ENCODE measurements at regions not wholly inside any gene's neighbourhood (a gene's known extent, or its start where the extent isn't known, plus 50 kb on each side); places are given as distances from the start of the nearest gene placed in this dataset.
"Not testable (repeated sequence)": the region's sequence is repeated elsewhere in the genome, so short reads cannot be mapped to it uniquely, and the experiment has no call there.

DNA sequence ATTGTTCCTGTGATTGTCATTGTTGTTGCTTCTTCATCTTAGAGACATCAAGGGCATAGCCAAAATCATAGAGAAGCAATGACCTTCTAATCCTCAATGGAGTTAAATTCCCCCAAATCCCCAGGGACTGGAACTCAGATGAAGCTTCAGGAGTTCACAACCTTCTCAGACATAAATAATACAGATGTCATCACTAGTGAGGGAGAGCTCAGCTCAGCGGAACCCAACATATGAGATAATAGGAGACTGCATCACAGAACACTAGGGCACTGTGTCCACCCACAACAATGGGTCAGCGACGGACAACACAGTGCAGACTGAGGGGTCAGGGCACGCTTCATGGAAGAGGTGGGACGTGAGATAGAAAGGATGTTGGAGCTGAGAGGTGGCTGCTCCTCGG is 1290.4 kb upstream of the TMEM132C start:
- no peak for DNase-seq (ENCODE audit: low read depth)

GRCh38 chr12:126979564-126979963 is 1287.4 kb upstream of the TMEM132C start:
- not testable (repeated sequence) for DNase-seq (ENCODE audit: low read depth)

- no peak for DNase-seq (ENCODE audit: low read depth)
Observed at GRCh38 chr12:126982707-126983106, 1284.3 kb upstream of the TMEM132C start.

GRCh38 chr12:126983735-126984134 is 1283.2 kb upstream of the TMEM132C start:
- not testable (repeated sequence) for DNase-seq (ENCODE audit: low read depth)

DNA sequence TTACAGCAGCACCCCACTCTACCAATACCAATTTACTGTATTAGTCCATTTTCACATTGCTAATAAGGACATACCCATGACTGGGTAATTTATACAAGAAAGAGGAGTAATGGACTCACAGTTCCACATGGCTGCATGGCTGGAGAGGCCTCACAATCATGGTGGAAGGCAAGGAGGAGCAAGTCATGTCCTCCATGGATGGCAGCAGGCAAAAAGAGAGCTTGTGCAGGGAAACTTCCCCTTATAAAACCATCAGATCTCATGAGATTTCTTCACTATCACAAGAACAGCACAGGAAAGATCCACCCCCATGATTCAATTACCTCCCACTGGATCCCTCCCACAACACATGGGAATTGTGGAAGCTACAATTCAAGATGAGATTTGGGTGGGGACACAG is 1281.3 kb upstream of the TMEM132C start:
- not testable (repeated sequence) for DNase-seq (ENCODE audit: low read depth)

DNA sequence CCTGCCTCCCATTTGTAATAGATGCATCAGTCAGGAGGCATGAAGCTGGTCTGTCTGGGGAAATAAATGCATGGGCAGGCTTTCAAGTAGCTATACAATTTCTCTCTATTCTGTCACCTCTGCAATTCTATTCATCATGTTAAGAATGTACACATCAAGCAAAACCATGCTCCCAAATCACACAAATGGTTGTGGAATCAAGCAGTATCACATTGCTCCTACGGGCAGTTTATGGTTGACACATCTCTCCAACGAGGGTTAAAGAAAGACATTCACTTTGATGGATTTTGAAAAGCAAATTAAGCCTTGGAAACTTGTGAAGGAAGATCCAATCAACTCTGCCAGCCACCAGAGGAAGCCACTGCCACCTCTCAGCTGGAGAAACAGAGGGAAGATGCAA is 1277.4 kb upstream of the TMEM132C start:
- DNase-seq (ENCODE audit: low read depth) = no peak

DNA sequence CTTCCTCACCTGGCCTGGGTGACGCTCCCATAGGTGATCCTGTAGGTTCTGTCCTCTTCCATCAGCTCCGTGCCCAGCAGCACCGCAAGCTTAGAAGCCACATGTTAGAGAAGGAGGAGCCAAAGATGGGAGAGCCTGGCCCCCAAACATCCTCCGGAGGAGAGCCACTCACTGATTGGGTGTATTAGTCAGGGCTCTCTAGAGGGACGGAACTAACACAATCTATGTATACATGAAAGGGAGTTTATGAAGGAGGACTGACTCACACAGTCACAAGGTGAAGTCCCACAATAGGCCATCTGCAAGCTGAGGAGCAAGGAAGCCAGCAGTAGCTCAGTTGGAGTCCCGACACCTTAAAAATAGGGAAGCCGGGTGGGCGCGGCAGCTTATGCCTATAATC is 1273.1 kb upstream of the TMEM132C start:
- DNase-seq (ENCODE audit: low read depth) = no peak

- DNase-seq (ENCODE audit: low read depth) = no peak
Observed at GRCh38 chr12:126994599-126994998, 1272.4 kb upstream of the TMEM132C start.

DNA sequence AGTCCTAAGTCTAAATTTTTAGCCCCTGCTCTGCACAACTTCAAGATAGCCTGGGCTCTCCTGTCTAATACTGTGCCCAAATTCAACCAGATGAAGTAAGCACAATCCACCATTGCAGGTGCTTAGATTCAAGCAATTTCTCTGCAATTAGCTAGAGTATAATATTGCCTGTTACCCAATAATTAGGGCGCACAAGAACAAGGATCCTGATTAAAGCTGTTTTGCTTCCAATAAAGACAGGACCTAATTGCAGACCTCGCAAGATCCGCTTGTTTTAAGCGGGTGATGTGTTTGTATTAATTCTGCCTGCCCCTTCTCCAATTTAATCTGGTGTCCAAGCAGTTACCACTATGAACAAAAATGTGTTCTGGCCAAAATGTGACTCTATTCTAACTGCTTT is 1268.9 kb upstream of the TMEM132C start:
- DNase-seq (ENCODE audit: low read depth) = no peak

- DNase-seq (ENCODE audit: low read depth) = no peak
Observed at GRCh38 chr12:126998747-126999285, 1268.2 kb upstream of the TMEM132C start.

- no peak for DNase-seq (ENCODE audit: low read depth)
Observed at GRCh38 chr12:126999352-126999751, 1267.6 kb upstream of the TMEM132C start.

GRCh38 chr12:127005406-127005805 is 1261.6 kb upstream of the TMEM132C start:
- DNase-seq (ENCODE audit: low read depth) = no peak

DNA sequence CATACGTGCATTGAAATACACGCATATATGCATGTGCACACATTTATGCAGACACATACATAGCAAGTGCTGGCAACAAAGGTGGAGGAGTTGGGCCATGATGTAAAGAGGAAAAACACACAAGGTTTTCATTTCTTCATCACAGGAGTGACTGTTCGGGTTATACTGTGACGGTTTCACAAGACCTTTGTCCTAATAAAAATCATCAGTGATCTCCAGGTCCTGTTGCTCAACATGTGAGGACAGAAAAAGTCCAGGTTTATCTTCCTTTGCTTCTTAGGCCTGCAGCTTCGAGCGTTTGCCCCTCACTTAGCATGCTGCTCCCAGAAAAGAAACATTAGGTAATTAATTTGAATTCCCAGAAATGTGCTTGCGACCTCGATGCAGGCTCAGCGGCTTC is 1260.0 kb upstream of the TMEM132C start:
- DNase-seq (ENCODE audit: low read depth) = no peak

GRCh38 chr12:127008755-127009403 is 1258.1 kb upstream of the TMEM132C start:
- no peak for DNase-seq (ENCODE audit: low read depth)

DNA sequence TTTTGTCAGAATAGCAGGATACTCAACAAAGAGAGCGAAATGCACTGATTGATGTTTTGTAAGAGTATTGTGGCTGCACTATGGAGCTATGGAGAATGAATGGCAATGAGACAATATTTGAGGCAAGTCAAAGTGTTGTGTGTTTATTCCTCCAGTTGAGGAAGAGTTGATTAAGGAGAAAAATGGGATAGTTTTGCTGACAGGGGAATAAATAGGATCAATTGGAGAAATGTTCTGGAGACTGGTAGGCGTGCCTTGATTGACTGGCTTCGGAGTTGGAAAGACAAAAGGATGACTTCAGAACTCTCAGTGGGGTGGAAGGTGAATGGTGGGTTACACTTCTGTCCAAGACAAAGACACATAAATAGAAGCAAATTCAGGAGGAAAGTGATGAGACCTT is 1254.9 kb upstream of the TMEM132C start:
- no peak for DNase-seq (ENCODE audit: low read depth)

- DNase-seq (ENCODE audit: low read depth) = no peak
Observed at GRCh38 chr12:127013197-127013596, 1253.8 kb upstream of the TMEM132C start.

GRCh38 chr12:127014079-127014478 is 1252.9 kb upstream of the TMEM132C start:
- no peak for DNase-seq (ENCODE audit: low read depth)

DNA sequence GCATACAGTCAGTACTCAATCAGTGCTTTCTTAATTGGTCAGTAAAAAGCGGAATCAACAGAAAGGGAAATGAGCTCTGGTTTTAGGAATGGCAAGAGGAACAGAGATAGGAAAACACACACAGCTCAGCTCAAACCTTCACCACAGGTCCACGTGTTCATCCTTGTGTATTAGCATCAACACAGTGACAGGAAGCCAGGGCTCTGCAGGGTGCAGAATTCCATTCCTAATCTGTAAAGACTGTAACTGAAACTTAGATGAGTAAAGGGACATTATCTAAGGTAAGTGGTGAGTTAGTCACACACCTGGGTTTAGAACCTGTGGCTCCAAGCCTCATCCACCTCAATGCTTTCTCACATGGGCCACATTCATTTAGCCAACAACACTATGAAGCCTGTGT is 1242.2 kb upstream of the TMEM132C start:
- no peak for DNase-seq (ENCODE audit: low read depth)

GRCh38 chr12:127025545-127025944 is 1241.4 kb upstream of the TMEM132C start:
- no peak for DNase-seq (ENCODE audit: low read depth)

DNA sequence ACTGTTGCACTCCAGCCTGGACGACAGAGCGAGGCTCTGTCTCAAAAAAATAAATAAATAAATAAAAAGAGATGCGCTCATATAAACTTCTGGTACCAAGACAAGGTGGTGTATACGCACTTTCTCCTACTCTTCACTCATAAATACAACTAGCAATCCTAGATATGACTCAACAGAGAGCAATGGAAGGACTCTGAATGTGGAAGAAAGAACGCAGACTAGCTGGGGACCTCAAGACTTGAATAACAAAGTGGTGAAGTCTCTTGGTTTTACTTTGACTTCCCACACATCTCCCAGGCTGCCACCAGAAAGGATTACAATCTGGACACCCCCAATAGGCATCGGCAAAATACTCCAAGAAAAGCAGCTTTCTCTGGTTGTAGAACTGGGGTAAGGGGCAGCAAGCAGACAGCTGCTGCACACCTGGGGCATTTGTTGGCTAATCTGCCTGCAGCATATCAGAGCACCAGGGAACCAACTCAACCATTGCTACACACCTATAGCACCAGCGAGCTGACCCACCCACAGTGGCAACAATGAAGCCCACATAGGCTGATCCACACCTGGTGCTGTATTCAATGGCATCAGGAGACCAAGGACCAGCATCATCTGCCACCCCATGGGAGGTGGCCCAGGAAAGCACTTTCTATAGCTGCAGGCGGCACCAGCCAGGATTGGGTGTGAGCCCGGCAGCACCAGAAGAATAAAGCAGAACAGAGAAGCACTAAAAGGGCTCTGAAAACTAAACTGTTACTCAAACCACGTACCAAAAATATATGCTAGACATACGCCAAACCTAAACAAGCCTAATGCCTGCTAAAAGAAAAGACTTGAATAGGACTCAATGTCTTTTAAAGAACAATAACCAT is 1231.7 kb upstream of the TMEM132C start:
- no peak for DNase-seq (ENCODE audit: low read depth)

DNA sequence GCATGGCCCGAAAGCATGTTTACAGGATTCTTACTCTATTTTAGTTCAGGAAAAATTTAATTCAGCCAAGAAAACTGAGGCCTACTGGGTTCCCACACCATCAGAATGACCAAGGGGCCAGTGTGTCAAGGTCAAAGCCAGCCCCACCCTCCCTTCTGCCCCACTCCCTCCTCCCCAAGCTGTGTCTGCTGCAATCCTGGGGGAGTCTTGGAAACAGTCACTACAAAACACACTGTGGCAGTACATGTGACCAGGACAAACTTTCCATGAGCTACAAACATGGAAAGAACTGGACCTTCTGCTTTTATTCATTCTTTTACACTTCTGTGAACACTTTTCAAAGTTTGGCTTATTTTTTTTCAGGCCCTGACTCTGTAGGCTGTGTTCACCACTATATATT is 1228.8 kb upstream of the TMEM132C start:
- DNase-seq (ENCODE audit: low read depth) = no peak

DNA sequence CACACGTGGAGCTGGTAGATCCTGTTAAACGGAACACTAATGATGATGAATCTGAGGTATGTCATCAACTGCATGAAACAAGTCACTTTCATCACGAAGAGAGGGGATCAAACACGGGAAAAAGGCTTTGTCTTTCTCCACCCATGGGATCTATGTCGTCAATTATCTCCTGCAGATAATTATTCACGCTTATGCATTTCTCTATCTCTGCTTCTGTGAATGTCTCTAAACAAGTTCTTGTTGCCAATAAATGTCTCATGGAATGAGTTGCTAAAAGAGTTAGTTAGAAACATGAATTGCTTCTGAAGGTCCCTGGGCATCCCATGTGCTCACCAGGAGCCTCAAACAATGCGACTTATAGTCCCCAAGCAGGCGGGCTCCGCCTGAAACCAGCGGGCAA is 1228.2 kb upstream of the TMEM132C start:
- no peak for DNase-seq (ENCODE audit: low read depth)

DNA sequence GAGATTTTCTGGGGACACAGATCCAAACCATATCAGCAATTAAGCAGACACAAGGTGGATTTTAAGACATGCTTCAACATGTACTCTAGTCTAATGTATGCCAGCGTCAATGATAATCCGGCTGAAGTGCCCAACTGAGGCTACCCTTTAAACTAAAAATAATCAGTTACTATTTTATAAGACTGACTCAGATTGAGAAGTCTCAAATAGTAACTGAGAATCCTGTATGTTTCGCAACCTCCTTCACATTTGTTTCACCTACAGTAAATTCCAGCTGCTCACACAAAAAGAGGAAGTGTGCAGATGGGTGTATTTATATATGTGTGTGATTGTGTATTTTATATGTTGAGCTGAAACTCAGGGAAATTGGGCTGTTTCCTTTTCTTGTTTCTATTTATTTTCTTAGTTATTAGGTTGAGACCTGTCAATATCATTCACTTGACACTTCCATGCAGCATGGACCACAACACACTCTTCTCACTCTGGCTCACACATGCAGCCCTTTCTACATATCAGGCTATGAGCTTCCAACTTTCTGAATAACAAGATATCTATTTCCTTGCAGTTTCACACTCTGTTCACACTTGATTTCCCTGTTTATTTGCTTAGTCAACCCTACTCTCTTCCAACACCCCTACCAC is 1224.9 kb upstream of the TMEM132C start:
- DNase-seq (ENCODE audit: low read depth) = no peak
